Liver (tissue), 3 donors: ENCODE measurements at regions not wholly inside any gene's neighbourhood (a gene's known extent, or its start where the extent isn't known, plus 50 kb on each side); places are given as distances from the start of the nearest gene placed in this dataset.

ENCODE experiments used
- EGR1 ChIP-seq, 2 donors: IDR thresholded peaks; 2 replicates each; pipeline ENCODE4 v1.6.1; 2016 to 2018; ENCODE audit warnings: antibody characterized with exemption in 2 of 2, low read depth in 2 of 2
- JUND ChIP-seq, 2 donors: IDR thresholded peaks; 2 replicates each; pipeline ENCODE4 v1.6.1; 2016; ENCODE audit warnings: antibody characterized with exemption in 2 of 2
- RAD21 ChIP-seq, 2 donors: IDR thresholded peaks; 2 replicates each; pipeline ENCODE4 v1.6.1; 2016; ENCODE audit warnings: antibody characterized with exemption in 2 of 2, mild to moderate bottlenecking in 2 of 2
- TAF1 ChIP-seq: conservative IDR thresholded peaks from 2 replicates; pipeline ENCODE4 v1.6.1; 2016; ENCODE audit warnings: antibody characterized with exemption, mild to moderate bottlenecking
- YY1 ChIP-seq: IDR thresholded peaks from 2 replicates; pipeline ENCODE4 v1.6.1; 2016; ENCODE audit warnings: antibody characterized with exemption, mild to moderate bottlenecking
- TF ChIP-seq, protein P1 (sequence below): fragments of 150-350 bp; IDR thresholded peaks from 2 replicates; pipeline ENCODE4 v1.5.1; 2017; ENCODE audit warnings: improper control_type of control experiment, low read depth, low read length; ENCODE audit not compliant: missing input control
- TF ChIP-seq, protein P2 (sequence below): IDR thresholded peaks from 2 replicates; pipeline ENCODE4 v1.6.1; 2016; ENCODE audit warnings: antibody characterized with exemption
- TF ChIP-seq, protein P3 (sequence below): IDR thresholded peaks from 2 replicates; pipeline ENCODE4 v1.6.1; 2016; ENCODE audit warnings: antibody characterized with exemption, mild to moderate bottlenecking
- donor health status: healthy.
- donor health status: healthy.

DNA sequence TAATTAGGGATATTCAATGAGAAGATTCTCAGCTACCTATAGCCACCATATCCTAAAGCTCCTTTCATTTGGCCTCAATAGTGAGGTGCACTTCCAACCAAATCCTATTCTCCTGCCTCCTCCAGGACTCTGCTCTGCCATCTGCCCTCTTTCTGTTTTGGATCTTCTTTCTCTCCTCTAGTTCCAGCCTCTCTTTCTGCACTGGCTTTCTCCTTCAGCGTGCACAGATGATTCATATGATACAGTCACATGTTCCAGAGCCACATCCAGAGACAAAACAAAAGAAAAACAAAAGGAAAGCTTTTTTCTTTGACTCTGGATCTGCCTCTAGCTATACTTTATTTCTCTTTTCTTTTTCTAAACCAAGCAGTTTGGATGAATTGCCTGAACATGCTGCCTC is 531.9 kb upstream of the MAN1A1 start:
- TF ChIP-seq JUND (IDR thresholded peaks at IDR 0.05) (no peak), YY1 (no peak), RAD21 (IDR thresholded peaks at IDR 0.05) (no peak), EGR1 (IDR thresholded peaks at IDR 0.05; ENCODE audit: low read depth in 2 of 2) (no peak), TAF1 (no peak)
- TF ChIP-seq, protein P1, sequence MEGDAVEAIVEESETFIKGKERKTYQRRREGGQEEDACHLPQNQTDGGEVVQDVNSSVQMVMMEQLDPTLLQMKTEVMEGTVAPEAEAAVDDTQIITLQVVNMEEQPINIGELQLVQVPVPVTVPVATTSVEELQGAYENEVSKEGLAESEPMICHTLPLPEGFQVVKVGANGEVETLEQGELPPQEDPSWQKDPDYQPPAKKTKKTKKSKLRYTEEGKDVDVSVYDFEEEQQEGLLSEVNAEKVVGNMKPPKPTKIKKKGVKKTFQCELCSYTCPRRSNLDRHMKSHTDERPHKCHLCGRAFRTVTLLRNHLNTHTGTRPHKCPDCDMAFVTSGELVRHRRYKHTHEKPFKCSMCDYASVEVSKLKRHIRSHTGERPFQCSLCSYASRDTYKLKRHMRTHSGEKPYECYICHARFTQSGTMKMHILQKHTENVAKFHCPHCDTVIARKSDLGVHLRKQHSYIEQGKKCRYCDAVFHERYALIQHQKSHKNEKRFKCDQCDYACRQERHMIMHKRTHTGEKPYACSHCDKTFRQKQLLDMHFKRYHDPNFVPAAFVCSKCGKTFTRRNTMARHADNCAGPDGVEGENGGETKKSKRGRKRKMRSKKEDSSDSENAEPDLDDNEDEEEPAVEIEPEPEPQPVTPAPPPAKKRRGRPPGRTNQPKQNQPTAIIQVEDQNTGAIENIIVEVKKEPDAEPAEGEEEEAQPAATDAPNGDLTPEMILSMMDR: no peak
- TF ChIP-seq, protein P2, sequence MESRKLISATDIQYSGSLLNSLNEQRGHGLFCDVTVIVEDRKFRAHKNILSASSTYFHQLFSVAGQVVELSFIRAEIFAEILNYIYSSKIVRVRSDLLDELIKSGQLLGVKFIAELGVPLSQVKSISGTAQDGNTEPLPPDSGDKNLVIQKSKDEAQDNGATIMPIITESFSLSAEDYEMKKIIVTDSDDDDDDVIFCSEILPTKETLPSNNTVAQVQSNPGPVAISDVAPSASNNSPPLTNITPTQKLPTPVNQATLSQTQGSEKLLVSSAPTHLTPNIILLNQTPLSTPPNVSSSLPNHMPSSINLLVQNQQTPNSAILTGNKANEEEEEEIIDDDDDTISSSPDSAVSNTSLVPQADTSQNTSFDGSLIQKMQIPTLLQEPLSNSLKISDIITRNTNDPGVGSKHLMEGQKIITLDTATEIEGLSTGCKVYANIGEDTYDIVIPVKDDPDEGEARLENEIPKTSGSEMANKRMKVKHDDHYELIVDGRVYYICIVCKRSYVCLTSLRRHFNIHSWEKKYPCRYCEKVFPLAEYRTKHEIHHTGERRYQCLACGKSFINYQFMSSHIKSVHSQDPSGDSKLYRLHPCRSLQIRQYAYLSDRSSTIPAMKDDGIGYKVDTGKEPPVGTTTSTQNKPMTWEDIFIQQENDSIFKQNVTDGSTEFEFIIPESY: no peak
- TF ChIP-seq, protein P3, sequence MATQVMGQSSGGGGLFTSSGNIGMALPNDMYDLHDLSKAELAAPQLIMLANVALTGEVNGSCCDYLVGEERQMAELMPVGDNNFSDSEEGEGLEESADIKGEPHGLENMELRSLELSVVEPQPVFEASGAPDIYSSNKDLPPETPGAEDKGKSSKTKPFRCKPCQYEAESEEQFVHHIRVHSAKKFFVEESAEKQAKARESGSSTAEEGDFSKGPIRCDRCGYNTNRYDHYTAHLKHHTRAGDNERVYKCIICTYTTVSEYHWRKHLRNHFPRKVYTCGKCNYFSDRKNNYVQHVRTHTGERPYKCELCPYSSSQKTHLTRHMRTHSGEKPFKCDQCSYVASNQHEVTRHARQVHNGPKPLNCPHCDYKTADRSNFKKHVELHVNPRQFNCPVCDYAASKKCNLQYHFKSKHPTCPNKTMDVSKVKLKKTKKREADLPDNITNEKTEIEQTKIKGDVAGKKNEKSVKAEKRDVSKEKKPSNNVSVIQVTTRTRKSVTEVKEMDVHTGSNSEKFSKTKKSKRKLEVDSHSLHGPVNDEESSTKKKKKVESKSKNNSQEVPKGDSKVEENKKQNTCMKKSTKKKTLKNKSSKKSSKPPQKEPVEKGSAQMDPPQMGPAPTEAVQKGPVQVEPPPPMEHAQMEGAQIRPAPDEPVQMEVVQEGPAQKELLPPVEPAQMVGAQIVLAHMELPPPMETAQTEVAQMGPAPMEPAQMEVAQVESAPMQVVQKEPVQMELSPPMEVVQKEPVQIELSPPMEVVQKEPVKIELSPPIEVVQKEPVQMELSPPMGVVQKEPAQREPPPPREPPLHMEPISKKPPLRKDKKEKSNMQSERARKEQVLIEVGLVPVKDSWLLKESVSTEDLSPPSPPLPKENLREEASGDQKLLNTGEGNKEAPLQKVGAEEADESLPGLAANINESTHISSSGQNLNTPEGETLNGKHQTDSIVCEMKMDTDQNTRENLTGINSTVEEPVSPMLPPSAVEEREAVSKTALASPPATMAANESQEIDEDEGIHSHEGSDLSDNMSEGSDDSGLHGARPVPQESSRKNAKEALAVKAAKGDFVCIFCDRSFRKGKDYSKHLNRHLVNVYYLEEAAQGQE: no peak
